IMR-90 (cell line): ENCODE measurements at regions not wholly inside any gene's neighbourhood (a gene's known extent, or its start where the extent isn't known, plus 50 kb on each side); places are given as distances from the start of the nearest gene placed in this dataset.
A peak's percentile ranks its signal among the peaks of the same experiment; 100 is the strongest.

ENCODE experiments used
- ATAC-seq: fragments of 200-7000 bp; cut with Tn5 transposase; 2 replicates; pipeline ENCODE4 v1.9.1; 2020; ENCODE audit warnings: low read depth, mild to moderate bottlenecking, moderate library complexity
- BruUV-seq: library from RNA; stranded (reverse); fragments of 400-500 nt; replicated peaks from 2 replicates; lab custom pipeline; 2021; lab: Mats Ljungman, UMichigan
- CTCF ChIA-PET: fragments of 300-600 bp; formaldehyde crosslinking; extraction: SDS; loops from one replicate; lab custom pipeline; 2021; ENCODE audit warnings: antibody characterized with exemption; lab: Yijun Ruan, JAX
- POLR2A ChIA-PET: fragments of 300-600 bp; sonication (Branson Sonifier 250); formaldehyde crosslinking; loops from one replicate; lab custom pipeline; 2022; ENCODE audit warnings: antibody characterized with exemption; ENCODE audit not compliant: unreplicated experiment; lab: Charles Lee
- DNase-seq: peaks from one replicate; pipeline ENCODE4 v3.0.0; 2013
- H2AFZ ChIP-seq: replicated peaks from 2 replicates; pipeline ENCODE3; 2013; ENCODE audit warnings: low read length, mild to moderate bottlenecking; ENCODE audit not compliant: poor library complexity
- H2AK5ac ChIP-seq: 2 replicates; pipeline ENCODE4 v1.6.1; 2013; ENCODE audit warnings: low read depth, low read length, inconsistent platforms
- H2AK9ac ChIP-seq: replicated peaks from 2 replicates; pipeline ENCODE3; 2013; ENCODE audit warnings: mild to moderate bottlenecking, low read depth, low read length, moderate library complexity; ENCODE audit not compliant: poor library complexity
- H2BK120ac ChIP-seq: 2 replicates; pipeline ENCODE4 v1.6.1; 2013; ENCODE audit warnings: low read depth, low read length, inconsistent platforms
- H2BK15ac ChIP-seq: 3 replicates; pipeline ENCODE4 v1.6.1; 2013; ENCODE audit warnings: low read depth, low read length, inconsistent platforms
- H2BK20ac ChIP-seq: 2 replicates; pipeline ENCODE4 v1.6.1; 2013; ENCODE audit warnings: low read depth, mild to moderate bottlenecking, inconsistent platforms, low read length, moderate library complexity
- H2BK5ac ChIP-seq: 2 replicates; pipeline ENCODE4 v1.6.1; 2013; ENCODE audit warnings: mild to moderate bottlenecking, low read depth, low read length, inconsistent platforms; ENCODE audit not compliant: poor library complexity, severe bottlenecking
- H3K14ac ChIP-seq: replicated peaks from 2 replicates; pipeline ENCODE4 v1.6.1; 2013; ENCODE audit warnings: low read depth, low read length, inconsistent platforms
- H3K18ac ChIP-seq: 2 replicates; pipeline ENCODE4 v1.6.1; 2013; ENCODE audit warnings: low read depth, low read length, control low read depth
- H3K23ac ChIP-seq: 2 replicates; pipeline ENCODE4 v1.6.1; 2013; ENCODE audit warnings: low read depth, low read length, inconsistent platforms
- H3K27ac ChIP-seq: 2 replicates; pipeline ENCODE4 v1.5.1; 2013; ENCODE audit warnings: mild to moderate bottlenecking, control low read depth, low read length; ENCODE audit not compliant: insufficient read depth
- H3K27me3 ChIP-seq: 2 replicates; pipeline ENCODE4 v1.6.1; 2013; ENCODE audit warnings: low read length; ENCODE audit not compliant: control insufficient read depth, insufficient read depth
- H3K36me3 ChIP-seq: 2 replicates; pipeline ENCODE4 v1.6.1; 2013; ENCODE audit warnings: low read length, mixed read lengths; ENCODE audit not compliant: control insufficient read depth, insufficient read depth
- H3K4ac ChIP-seq: 2 replicates; pipeline ENCODE4 v1.6.1; 2013; ENCODE audit warnings: low read depth, low read length, inconsistent platforms
- H3K4me1 ChIP-seq: 2 replicates; pipeline ENCODE4 v1.6.1; 2013; ENCODE audit warnings: low read length, mixed read lengths; ENCODE audit not compliant: control insufficient read depth, insufficient read depth
- H3K4me2 ChIP-seq: 2 replicates; pipeline ENCODE4 v1.6.1; 2013; ENCODE audit warnings: low read depth, mild to moderate bottlenecking, control low read depth, low read length, moderate library complexity
- H3K4me3 ChIP-seq: 2 replicates; pipeline ENCODE4 v1.5.1; 2013; ENCODE audit warnings: low read depth, mild to moderate bottlenecking, control low read depth, low read length, moderate library complexity; ENCODE audit not compliant: insufficient read depth
- H3K56ac ChIP-seq: 2 replicates; pipeline ENCODE4 v1.6.1; 2013; ENCODE audit warnings: low read length, inconsistent platforms; ENCODE audit not compliant: insufficient read depth; ENCODE audit errors: extremely low read depth
- H3K79me1 ChIP-seq, 2 experiments: 2 replicates each; pipeline ENCODE4 v1.6.1; 2013; ENCODE audit warnings: low read length in 2 of 2, inconsistent platforms in 1 of 2, low read depth in 1 of 2
- H3K9ac ChIP-seq: 2 replicates; pipeline ENCODE4 v1.6.1; 2013; ENCODE audit warnings: low read depth, low read length, control low read depth
- H3K9me1 ChIP-seq: 2 replicates; pipeline ENCODE4 v1.6.1; 2013; ENCODE audit warnings: low read length, inconsistent platforms; ENCODE audit not compliant: insufficient read depth
- H3K9me3 ChIP-seq: 2 replicates; pipeline ENCODE4 v1.6.1; 2013; ENCODE audit warnings: low read length; ENCODE audit not compliant: control insufficient read depth, insufficient read depth
- H4K20me1 ChIP-seq: 2 replicates; pipeline ENCODE4 v1.6.1; 2013; ENCODE audit warnings: low read length, inconsistent platforms; ENCODE audit not compliant: insufficient read depth
- H4K5ac ChIP-seq: 2 replicates; pipeline ENCODE4 v1.6.1; 2013; ENCODE audit warnings: mild to moderate bottlenecking, low read depth, low read length, control low read depth
- H4K8ac ChIP-seq, 2 experiments: 2 replicates each; pipeline ENCODE4 v1.6.1; 2013; ENCODE audit warnings: low read depth in 2 of 2, low read length in 2 of 2, control low read depth in 1 of 2, inconsistent platforms in 1 of 2
- H4K91ac ChIP-seq: 2 replicates; pipeline ENCODE4 v1.6.1; 2013; ENCODE audit warnings: low read depth, low read length, inconsistent platforms; ENCODE audit not compliant: insufficient read depth
- FOS ChIP-seq: fragments of 150-350 bp; IDR thresholded peaks from 2 replicates; pipeline ENCODE4 v1.6.1; 2016; ENCODE audit warnings: low read depth, low read length
- RAD21 ChIP-seq: IDR thresholded peaks from 2 replicates; pipeline ENCODE4 v1.6.1; 2012; ENCODE audit warnings: low read length, improper control_type of control experiment
- WGBS, 2 experiments: methylation state at CpG; one replicate each; pipeline versions ENCODE4 v1.1.5 to v1.1.7; 2013; ENCODE audit warnings: missing lambda C conversion rate in 2 of 2; ENCODE audit not compliant: insufficient read length in 1 of 2; ENCODE audit errors: extremely low coverage in 2 of 2; 5-methylcytosine and 5-hydroxymethylcytosine counted together
- dilution Hi-C: fragments of 300-500 bp; cut with HindIII; formaldehyde crosslinking; loops from one replicate; pipeline ENCODE4 v1.14.3; 2018; ENCODE audit warnings: low sequenced_read_pairs; ENCODE audit not compliant: unreplicated experiment
- in situ Hi-C: fragments of 300-500 bp; cut with MboI; formaldehyde crosslinking; loops from 3 replicates; pipeline ENCODE4 v1.14.3; 2019; ENCODE audit warnings: low sequenced_read_pairs, inconsistent platforms, mixed read lengths
- intact Hi-C: fragments of 100-400 bp; cut with micrococcal nuclease; formaldehyde crosslinking; loops from 2 replicates; pipeline ENCODE4 v1.10.0; 2022

DNA sequence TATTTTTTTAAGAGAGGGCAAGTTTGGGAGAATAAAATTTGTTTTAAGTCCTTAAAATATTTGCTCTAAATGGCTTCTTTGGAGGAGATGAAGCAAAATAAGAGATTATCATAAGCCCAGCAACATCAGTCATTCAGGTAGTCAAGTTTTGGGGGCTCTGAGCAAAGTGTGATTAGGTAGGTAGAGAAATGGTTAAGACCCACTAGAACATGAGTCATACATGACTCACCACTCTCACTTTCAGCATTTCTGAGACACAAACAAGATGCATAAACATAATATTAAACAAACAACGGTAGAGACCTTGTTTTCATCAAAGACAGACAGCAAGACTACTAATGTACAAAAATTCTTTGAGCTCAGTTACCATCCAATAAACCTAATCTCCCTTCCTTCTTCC, 272.2 kb downstream of the LMO4 start:
- no peaks in the 10 kb centered on the region for H3K9me3 ChIP-seq
- H3K79me1 ChIP-seq, result no peaks in the 10 kb centered on the region
- H2BK20ac ChIP-seq, result no peak overlapping the region
- no peak overlapping the region for H3K14ac ChIP-seq
- H2AK9ac ChIP-seq, result no peak overlapping the region
- no peak overlapping the region for H2AFZ ChIP-seq
- in situ Hi-C loops (no loop called here), intact Hi-C loops (no loop called here), dilution Hi-C loops (no loop called here)
- ChIA-PET POLR2A (no interaction called here), CTCF (no interaction called here)
- H2BK15ac ChIP-seq, result no peak overlapping the region
- BruUV-seq, result no TSS peak
- ATAC-seq (no peak; the same call in 1 of the 2 replicates), DNase-seq (peak; percentile 34)
- no peaks in the 10 kb centered on the region for H3K36me3 ChIP-seq
- no peak overlapping the region for H2BK5ac ChIP-seq
- no peak overlapping the region for H4K8ac ChIP-seq
- H3K4ac ChIP-seq, result no peak overlapping the region
- no peak overlapping the region for H3K4me2 ChIP-seq
- H3K4me3 ChIP-seq, result no peak overlapping the region
- H3K9me1 ChIP-seq, result no peaks in the 10 kb centered on the region
- no peak overlapping the region for H4K5ac ChIP-seq
- H3K23ac ChIP-seq, result no peak overlapping the region
- no CpG with 5 or more reads among the region's 1 CpG for WGBS, 2 experiments
- no peak overlapping the region for H3K9ac ChIP-seq
- no peak overlapping the region for H3K27ac ChIP-seq
- no peak overlapping the region for H3K56ac ChIP-seq
- H3K4me1 ChIP-seq, result peaks cover 1% of the 10 kb centered on the region; the same call in 1 of the 2 replicates
- TF ChIP-seq FOS (peak; percentile 66; the same call in 1 of the 2 replicates), RAD21 (no peak)
- no peak overlapping the region for H2AK5ac ChIP-seq
- H3K18ac ChIP-seq, result no peak overlapping the region
- no peak overlapping the region for H2BK120ac ChIP-seq
- H4K91ac ChIP-seq, result no peak overlapping the region
- no peaks in the 10 kb centered on the region for H4K20me1 ChIP-seq
- no peaks in the 10 kb centered on the region for H3K27me3 ChIP-seq
